PC-3 (cell line): ENCODE measurements at regions not wholly inside any gene's neighbourhood (a gene's known extent, or its start where the extent isn't known, plus 50 kb on each side); places are given as distances from the start of the nearest gene placed in this dataset.

Experiments
- ATAC-seq: fragments of 200-7000 bp; cut with Tn5 transposase; 2 replicates; pipeline ENCODE4 v1.9.1; 2020; ENCODE audit warnings: mild to moderate bottlenecking, moderate library complexity
- BruUV-seq: library from RNA; stranded (reverse); fragments of 400-500 nt; replicated peaks from 2 replicates; lab custom pipeline; 2021; lab: Mats Ljungman, UMichigan
- CTCF ChIA-PET: fragments of 300-600 bp; sonication (Branson Sonifier 250); formaldehyde crosslinking; loops from one replicate; lab custom pipeline; 2022; ENCODE audit warnings: antibody characterized with exemption; lab: Charles Lee
- POLR2A ChIA-PET: fragments of 300-600 bp; sonication (Branson Sonifier 250); formaldehyde crosslinking; loops from one replicate; lab custom pipeline; 2022; ENCODE audit warnings: antibody characterized with exemption; ENCODE audit not compliant: unreplicated experiment; lab: Charles Lee
- DNase-seq: peaks from one replicate; pipeline ENCODE4 v3.0.0-alpha.2; 2015
- H2AFZ ChIP-seq: fragments of 300-600 bp; sonication (generic); 2 replicates; pipeline ENCODE4 v1.6.0; 2016; ENCODE audit warnings: antibody characterized with exemption, low read length
- H3F3A ChIP-seq: fragments of 300-600 bp; sonication (generic); one replicate; pipeline ENCODE4 v1.6.0; 2017; ENCODE audit warnings: antibody characterized with exemption, low read length, control low read depth, mild to moderate bottlenecking; ENCODE audit not compliant: unreplicated experiment
- H3K27ac ChIP-seq: fragments of 300-600 bp; sonication (generic); 2 replicates; pipeline ENCODE4 v1.5.1; 2016; ENCODE audit warnings: mild to moderate bottlenecking, low read length
- H3K27me3 ChIP-seq: fragments of 300-600 bp; sonication (generic); 2 replicates; pipeline ENCODE4 v1.6.1; 2016; ENCODE audit warnings: low read length, mixed read lengths
- H3K36me3 ChIP-seq: fragments of 300-600 bp; sonication (generic); 2 replicates; pipeline ENCODE4 v1.6.1; 2016; ENCODE audit warnings: low read depth, mixed run types, low read length, mixed read lengths
- H3K4me1 ChIP-seq: fragments of 300-600 bp; sonication (generic); 2 replicates; pipeline ENCODE4 v1.5.1; 2016; ENCODE audit warnings: low read length; ENCODE audit not compliant: insufficient read depth
- H3K4me2 ChIP-seq: fragments of 300-600 bp; sonication (generic); 2 replicates; pipeline ENCODE4 v1.6.0; 2016; ENCODE audit warnings: low read length
- H3K4me3 ChIP-seq: fragments of 300-600 bp; sonication (generic); 2 replicates; pipeline ENCODE4 v1.5.1; 2016; ENCODE audit warnings: mild to moderate bottlenecking, low read length, mixed read lengths
- H3K79me2 ChIP-seq: fragments of 300-600 bp; sonication (generic); 2 replicates; pipeline ENCODE4 v1.6.1; 2017; ENCODE audit warnings: low read length, mixed read lengths
- H3K9ac ChIP-seq: fragments of 300-600 bp; sonication (generic); 2 replicates; pipeline ENCODE4 v1.6.0; 2016; ENCODE audit warnings: mild to moderate bottlenecking, low read length
- H3K9me2 ChIP-seq: fragments of 300-600 bp; sonication (generic); replicated peaks from 2 replicates; pipeline ENCODE4 v1.6.1; 2016; ENCODE audit warnings: mixed run types, low read length, mixed read lengths
- H3K9me3 ChIP-seq: fragments of 300-600 bp; sonication (generic); 2 replicates; pipeline ENCODE4 v1.6.1; 2016; ENCODE audit warnings: low read length, mixed read lengths
- H4K20me1 ChIP-seq: fragments of 300-600 bp; sonication (generic); 2 replicates; pipeline ENCODE4 v1.6.1; 2016; ENCODE audit warnings: low read length, mixed read lengths
- EZH2 ChIP-seq: fragments of 300-600 bp; sonication (generic); IDR thresholded peaks from one replicate; pipeline ENCODE4 v1.6.1; 2017; ENCODE audit warnings: antibody characterized with exemption, mild to moderate bottlenecking, low read length; ENCODE audit not compliant: unreplicated experiment
- EZH2phosphoT487 ChIP-seq: fragments of 300-600 bp; sonication (generic); IDR thresholded peaks from 2 replicates; pipeline ENCODE4 v1.6.1; 2018; ENCODE audit warnings: mild to moderate bottlenecking, antibody characterized with exemption, low read length, borderline replicate concordance
- intact Hi-C: fragments of 100-400 bp; cut with micrococcal nuclease; formaldehyde crosslinking; loops from 2 replicates; pipeline ENCODE4 v1.9.0; 2023
- TF ChIP-seq, protein P1 (sequence below): fragments of 300-600 bp; sonication (generic); conservative IDR thresholded peaks from 2 replicates; pipeline ENCODE4 v1.5.1; 2017; ENCODE audit warnings: antibody characterized with exemption, low read depth, mild to moderate bottlenecking, low read length

DNA sequence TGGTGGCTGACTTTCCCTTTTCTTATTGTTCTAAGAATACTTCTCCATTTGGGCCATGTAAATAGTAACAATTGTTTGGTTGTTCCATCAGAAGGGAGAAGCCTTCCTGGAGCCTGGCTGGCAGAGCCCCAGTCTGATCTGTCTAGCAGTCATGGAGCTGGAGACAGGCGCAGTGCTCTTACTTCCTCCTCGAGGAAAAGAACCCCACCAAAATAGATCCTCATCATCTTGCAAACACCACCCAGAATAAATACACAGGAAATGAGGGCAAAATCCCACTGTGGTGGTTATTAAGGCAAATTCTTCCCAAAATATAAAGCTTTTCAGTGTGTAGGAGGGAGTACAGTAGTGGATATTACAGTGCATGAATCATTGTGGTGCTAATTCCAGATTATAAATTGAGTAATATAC is 195.1 kb upstream of the SGK1 start:
- no peaks in the 10 kb centered on the region for H3F3A ChIP-seq
- CTCF ChIA-PET = no interaction called here
- TF ChIP-seq, protein P1, sequence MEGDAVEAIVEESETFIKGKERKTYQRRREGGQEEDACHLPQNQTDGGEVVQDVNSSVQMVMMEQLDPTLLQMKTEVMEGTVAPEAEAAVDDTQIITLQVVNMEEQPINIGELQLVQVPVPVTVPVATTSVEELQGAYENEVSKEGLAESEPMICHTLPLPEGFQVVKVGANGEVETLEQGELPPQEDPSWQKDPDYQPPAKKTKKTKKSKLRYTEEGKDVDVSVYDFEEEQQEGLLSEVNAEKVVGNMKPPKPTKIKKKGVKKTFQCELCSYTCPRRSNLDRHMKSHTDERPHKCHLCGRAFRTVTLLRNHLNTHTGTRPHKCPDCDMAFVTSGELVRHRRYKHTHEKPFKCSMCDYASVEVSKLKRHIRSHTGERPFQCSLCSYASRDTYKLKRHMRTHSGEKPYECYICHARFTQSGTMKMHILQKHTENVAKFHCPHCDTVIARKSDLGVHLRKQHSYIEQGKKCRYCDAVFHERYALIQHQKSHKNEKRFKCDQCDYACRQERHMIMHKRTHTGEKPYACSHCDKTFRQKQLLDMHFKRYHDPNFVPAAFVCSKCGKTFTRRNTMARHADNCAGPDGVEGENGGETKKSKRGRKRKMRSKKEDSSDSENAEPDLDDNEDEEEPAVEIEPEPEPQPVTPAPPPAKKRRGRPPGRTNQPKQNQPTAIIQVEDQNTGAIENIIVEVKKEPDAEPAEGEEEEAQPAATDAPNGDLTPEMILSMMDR = no peak
- TF ChIP-seq EZH2phosphoT487 (no peak), EZH2 (no peak)
- no TSS peak for BruUV-seq
- H4K20me1 ChIP-seq = no peaks in the 10 kb centered on the region
- H3K9me2 ChIP-seq = no peaks in the 10 kb centered on the region
- H3K27ac ChIP-seq = peak overlapping the region; percentile 57
- H3K36me3 ChIP-seq = no peaks in the 10 kb centered on the region
- no peaks in the 10 kb centered on the region for H3K79me2 ChIP-seq
- no peak overlapping the region for H3K4me3 ChIP-seq
- H2AFZ ChIP-seq = peak overlapping the region; percentile 45; the same call in 1 of the 2 replicates
- POLR2A ChIA-PET = no interaction called here
- intact Hi-C loops = no loop called here
- 0 out of 2 replicates have a peak overlapping the region, but pooled peaks have one; percentile 34 for H3K4me2 ChIP-seq
- H3K9ac ChIP-seq = no peak overlapping the region
- DNase-seq (peak; percentile 1), ATAC-seq (peak; percentile 33)
- H3K27me3 ChIP-seq = no peaks in the 10 kb centered on the region
- H3K4me1 ChIP-seq = peaks cover 36% of the 10 kb centered on the region
- H3K9me3 ChIP-seq = no peaks in the 10 kb centered on the region

DNA sequence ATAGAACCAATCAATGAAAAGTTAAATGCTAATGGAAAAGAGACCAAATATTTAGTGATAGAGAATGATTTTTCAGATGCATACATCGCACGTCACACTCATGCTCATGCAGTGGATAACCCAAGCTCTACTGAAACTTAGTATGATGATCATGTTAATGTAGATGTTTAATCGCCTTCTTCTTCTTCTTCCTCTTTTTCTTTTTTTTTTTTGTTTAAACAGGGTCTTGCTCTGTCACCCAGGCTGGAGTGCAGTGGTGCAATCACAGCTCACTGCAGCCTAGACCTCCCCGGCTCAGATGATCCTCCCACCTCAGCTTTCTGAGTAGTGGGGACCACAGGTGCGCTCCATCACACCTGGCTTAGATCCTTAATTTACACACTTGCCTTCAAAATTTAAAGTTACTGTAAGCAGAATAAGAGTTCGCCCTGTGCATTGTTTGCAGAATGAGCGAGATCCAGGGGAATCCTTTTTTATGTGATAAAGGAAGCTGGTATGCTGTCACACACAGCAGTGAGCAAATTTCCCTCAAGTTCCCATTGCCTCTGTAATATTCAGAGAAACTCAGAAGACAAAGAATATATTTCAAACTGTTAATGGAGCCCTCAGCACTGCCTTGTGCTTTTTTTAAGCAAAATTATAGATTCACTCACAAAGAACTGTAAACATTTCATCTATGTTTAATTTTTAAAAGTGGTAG is 194.2 kb upstream of the SGK1 start:
- no peaks in the 10 kb centered on the region for H3K9me2 ChIP-seq
- BruUV-seq = no TSS peak
- no peak overlapping the region for H3K4me3 ChIP-seq
- POLR2A ChIA-PET = no interaction called here
- DNase-seq (peak; percentile 34), ATAC-seq (peak; percentile 65)
- H4K20me1 ChIP-seq = no peaks in the 10 kb centered on the region
- H3K9ac ChIP-seq = no peak overlapping the region
- no peaks in the 10 kb centered on the region for H3F3A ChIP-seq
- H3K36me3 ChIP-seq = no peaks in the 10 kb centered on the region
- H2AFZ ChIP-seq = peak overlapping the region; percentile 45; the same call in 1 of the 2 replicates
- CTCF ChIA-PET = no interaction called here
- TF ChIP-seq EZH2phosphoT487 = no peak
- no peak for TF ChIP-seq EZH2
- TF ChIP-seq, protein P1 = no peak
- no peaks in the 10 kb centered on the region for H3K9me3 ChIP-seq
- no peaks in the 10 kb centered on the region for H3K27me3 ChIP-seq
- peaks cover 36% of the 10 kb centered on the region for H3K4me1 ChIP-seq
- H3K4me2 ChIP-seq = peak overlapping the region; percentile 34
- H3K79me2 ChIP-seq = no peaks in the 10 kb centered on the region
- H3K27ac ChIP-seq = peak overlapping the region; percentile 57
- intact Hi-C loops = no loop called here

DNA sequence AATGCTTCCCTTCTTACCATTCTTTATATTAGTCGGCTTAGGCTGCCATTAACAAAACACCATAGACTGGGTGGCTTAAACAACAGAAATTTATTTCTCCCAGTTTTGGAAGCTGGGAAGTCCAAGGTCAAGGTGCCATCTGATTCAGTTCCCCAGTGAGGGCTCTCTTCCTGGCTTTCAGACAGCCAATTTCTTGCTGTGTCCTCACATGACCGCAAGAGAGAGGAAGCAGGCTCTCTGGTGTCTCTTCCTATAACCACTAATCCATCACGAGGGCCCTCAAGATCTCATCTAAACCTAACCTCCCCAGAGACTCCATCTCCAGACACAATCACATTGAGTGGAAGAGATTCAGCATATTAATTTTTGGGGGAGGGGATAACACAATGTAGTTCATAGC is 193.0 kb upstream of the SGK1 start:
- Histone ChIP-seq H3K4me1 (peaks cover 36% of the 10 kb centered on the region), H3K4me2 (no peak overlapping the region), H3F3A (no peaks in the 10 kb centered on the region), H3K36me3 (no peaks in the 10 kb centered on the region), H3K4me3 (no peak overlapping the region), H3K9me2 (no peaks in the 10 kb centered on the region), H2AFZ (no peak overlapping the region), H4K20me1 (no peaks in the 10 kb centered on the region), H3K79me2 (no peaks in the 10 kb centered on the region), H3K9ac (no peak overlapping the region), H3K9me3 (no peaks in the 10 kb centered on the region), H3K27ac (no peak overlapping the region), H3K27me3 (no peaks in the 10 kb centered on the region)
- CTCF ChIA-PET = no interaction called here
- ATAC-seq = no peak
- intact Hi-C loops = no loop called here
- no TSS peak for BruUV-seq
- TF ChIP-seq EZH2 (no peak), EZH2phosphoT487 (no peak)
- TF ChIP-seq, protein P1 = no peak
- DNase-seq = no peak
- POLR2A ChIA-PET = no interaction called here
